Hepatocyte (in vitro differentiated cells): ENCODE measurements at regions not wholly inside any gene's neighbourhood (a gene's known extent, or its start where the extent isn't known, plus 50 kb on each side); places are given as distances from the start of the nearest gene placed in this dataset.

ENCODE experiments used
- DNase-seq: peaks from one replicate; pipeline ENCODE4 v3.0.0-alpha.2; 2016; ENCODE audit warnings: low spot score
- H2AFZ ChIP-seq: fragments of 200-600 bp; sonication (generic); 2 replicates; pipeline ENCODE4 v1.6.0; 2016; ENCODE audit warnings: antibody characterized with exemption, mild to moderate bottlenecking
- H3K27ac ChIP-seq: fragments of 200-600 bp; sonication (generic); 2 replicates; pipeline ENCODE4 v1.5.1; 2016; ENCODE audit warnings: mild to moderate bottlenecking
- H3K27me3 ChIP-seq: fragments of 200-600 bp; sonication (generic); 2 replicates; pipeline ENCODE4 v1.6.1; 2016
- H3K36me3 ChIP-seq: fragments of 200-600 bp; sonication (generic); replicated peaks from 2 replicates; pipeline ENCODE4 v1.5.1; 2016; ENCODE audit warnings: low read depth; ENCODE audit not compliant: insufficient read depth
- H3K4me1 ChIP-seq: fragments of 200-600 bp; sonication (generic); 2 replicates; pipeline ENCODE4 v1.5.1; 2016; ENCODE audit warnings: mild to moderate bottlenecking, moderate library complexity; ENCODE audit not compliant: insufficient read depth
- H3K4me2 ChIP-seq: fragments of 200-600 bp; sonication (generic); 2 replicates; pipeline ENCODE4 v1.6.0; 2016
- H3K4me3 ChIP-seq: fragments of 200-600 bp; sonication (generic); 2 replicates; pipeline ENCODE4 v1.5.1; 2016; ENCODE audit warnings: mild to moderate bottlenecking
- H3K79me2 ChIP-seq: fragments of 200-600 bp; sonication (generic); 2 replicates; pipeline ENCODE4 v1.6.0; 2017; ENCODE audit warnings: mild to moderate bottlenecking
- H3K9me2 ChIP-seq: fragments of 200-600 bp; sonication (generic); replicated peaks from 2 replicates; pipeline ENCODE4 v1.6.0; 2017; ENCODE audit warnings: mild to moderate bottlenecking; ENCODE audit not compliant: insufficient read depth
- H3K9me3 ChIP-seq: fragments of 200-600 bp; sonication (generic); 2 replicates; pipeline ENCODE4 v1.5.1; 2016; ENCODE audit warnings: low read depth, mild to moderate bottlenecking
- H4K20me1 ChIP-seq: fragments of 200-600 bp; sonication (generic); 2 replicates; pipeline ENCODE4 v1.6.0; 2016; ENCODE audit warnings: mild to moderate bottlenecking; ENCODE audit not compliant: insufficient read depth, poor library complexity, severe bottlenecking
- EZH2 ChIP-seq: fragments of 200-600 bp; sonication (generic); IDR thresholded peaks from 2 replicates; pipeline ENCODE4 v1.6.1; 2016; ENCODE audit warnings: antibody characterized with exemption, mild to moderate bottlenecking, borderline replicate concordance
- EZH2phosphoT487 ChIP-seq: fragments of 200-600 bp; sonication (generic); IDR thresholded peaks from one replicate; pipeline ENCODE4 v1.6.1; 2018; ENCODE audit warnings: antibody characterized with exemption, mild to moderate bottlenecking, low read depth, moderate library complexity; ENCODE audit not compliant: unreplicated experiment, severe bottlenecking
- WGBS: methylation state at CpG from one replicate; pipeline ENCODE4 v1.1.6; 2016; ENCODE audit warnings: low lambda C conversion rate; ENCODE audit errors: missing lambda C conversion rate; 5-methylcytosine and 5-hydroxymethylcytosine counted together
- TF ChIP-seq, protein P1 (sequence below): fragments of 200-600 bp; sonication (generic); IDR thresholded peaks from 2 replicates; pipeline ENCODE4 v1.5.1; 2016; ENCODE audit warnings: antibody characterized with exemption, mild to moderate bottlenecking; ENCODE audit not compliant: poor library complexity

DNA sequence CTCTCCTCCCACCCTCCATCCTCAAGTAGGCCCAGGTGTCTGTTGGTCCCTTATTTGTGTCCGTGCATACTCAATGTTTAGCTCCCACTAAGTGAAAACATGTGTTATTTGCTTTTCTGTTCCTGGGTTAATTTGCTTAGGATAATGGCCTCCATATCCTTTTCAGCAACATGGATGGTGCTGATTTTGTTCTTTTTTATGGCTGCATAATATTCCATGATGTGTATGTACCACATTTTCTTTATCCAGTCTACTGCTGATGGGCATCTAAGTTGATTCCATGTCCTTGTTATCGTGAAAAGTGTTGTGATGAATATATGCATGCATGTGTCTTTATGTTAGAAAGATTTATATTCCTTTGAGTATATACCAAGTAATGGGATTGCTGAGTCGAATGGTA lies 314.9 kb upstream of the IRAK1BP1 start:
- H3K9me2 ChIP-seq, result no peaks in the 10 kb centered on the region
- H3K27ac ChIP-seq, result no peak overlapping the region
- H3K36me3 ChIP-seq, result no peaks in the 10 kb centered on the region
- TF ChIP-seq EZH2 (no peak), EZH2phosphoT487 (no peak)
- TF ChIP-seq, protein P1, sequence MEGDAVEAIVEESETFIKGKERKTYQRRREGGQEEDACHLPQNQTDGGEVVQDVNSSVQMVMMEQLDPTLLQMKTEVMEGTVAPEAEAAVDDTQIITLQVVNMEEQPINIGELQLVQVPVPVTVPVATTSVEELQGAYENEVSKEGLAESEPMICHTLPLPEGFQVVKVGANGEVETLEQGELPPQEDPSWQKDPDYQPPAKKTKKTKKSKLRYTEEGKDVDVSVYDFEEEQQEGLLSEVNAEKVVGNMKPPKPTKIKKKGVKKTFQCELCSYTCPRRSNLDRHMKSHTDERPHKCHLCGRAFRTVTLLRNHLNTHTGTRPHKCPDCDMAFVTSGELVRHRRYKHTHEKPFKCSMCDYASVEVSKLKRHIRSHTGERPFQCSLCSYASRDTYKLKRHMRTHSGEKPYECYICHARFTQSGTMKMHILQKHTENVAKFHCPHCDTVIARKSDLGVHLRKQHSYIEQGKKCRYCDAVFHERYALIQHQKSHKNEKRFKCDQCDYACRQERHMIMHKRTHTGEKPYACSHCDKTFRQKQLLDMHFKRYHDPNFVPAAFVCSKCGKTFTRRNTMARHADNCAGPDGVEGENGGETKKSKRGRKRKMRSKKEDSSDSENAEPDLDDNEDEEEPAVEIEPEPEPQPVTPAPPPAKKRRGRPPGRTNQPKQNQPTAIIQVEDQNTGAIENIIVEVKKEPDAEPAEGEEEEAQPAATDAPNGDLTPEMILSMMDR, result no peak
- DNase-seq, result no peak
- H3K4me2 ChIP-seq, result no peak overlapping the region
- no peak overlapping the region for H3K4me3 ChIP-seq
- H3K27me3 ChIP-seq, result no peaks in the 10 kb centered on the region
- no peaks in the 10 kb centered on the region for H3K4me1 ChIP-seq
- no peaks in the 10 kb centered on the region for H3K79me2 ChIP-seq
- H3K9me3 ChIP-seq, result no peaks in the 10 kb centered on the region
- WGBS, result 88% methylated on average over 3 of the region's 3 CpGs
- H4K20me1 ChIP-seq, result no peaks in the 10 kb centered on the region
- no peak overlapping the region for H2AFZ ChIP-seq

DNA sequence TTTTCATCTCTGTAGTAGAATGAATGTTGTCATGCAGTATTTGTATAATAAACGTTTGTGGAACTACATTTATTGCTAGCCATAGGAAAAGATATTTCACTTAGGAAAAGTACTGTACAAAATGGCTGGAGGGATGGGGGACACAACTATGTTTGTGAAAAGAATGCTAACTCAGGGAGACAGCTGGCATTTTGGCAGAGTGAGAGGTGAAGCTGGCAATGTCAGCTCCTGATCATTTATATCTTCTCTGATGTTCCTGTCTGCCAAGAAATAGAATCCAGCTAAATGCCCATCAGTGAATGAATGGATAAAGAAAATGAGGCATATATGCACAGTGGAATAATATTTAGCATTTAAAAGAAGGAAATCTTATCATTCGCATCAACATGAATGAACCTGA lies 313.0 kb upstream of the IRAK1BP1 start:
- no peak for DNase-seq

GRCh38 chr6:78559056-78559455 lies 308.3 kb upstream of the IRAK1BP1 start:
- Histone ChIP-seq H3K27me3 (no peaks in the 10 kb centered on the region), H3K79me2 (no peaks in the 10 kb centered on the region), H3K4me2 (no peak overlapping the region), H3K4me1 (no peaks in the 10 kb centered on the region), H3K4me3 (no peak overlapping the region), H4K20me1 (no peaks in the 10 kb centered on the region), H3K9me3 (no peaks in the 10 kb centered on the region), H3K9me2 (no peaks in the 10 kb centered on the region), H3K27ac (no peak overlapping the region), H2AFZ (no peak overlapping the region), H3K36me3 (no peaks in the 10 kb centered on the region)
- DNase-seq, result no peak
- TF ChIP-seq EZH2 (no peak), EZH2phosphoT487 (no peak)
- TF ChIP-seq, protein P1, result no peak
- WGBS, result 91% methylated on average over 3 of the region's 3 CpGs

More for the DNA sequence above, 313.0 kb upstream of the IRAK1BP1 start:
- TF ChIP-seq, protein P1, result no peak
- TF ChIP-seq EZH2phosphoT487 (no peak), EZH2 (no peak)
- Histone ChIP-seq H3K36me3 (no peaks in the 10 kb centered on the region), H3K27ac (no peak overlapping the region), H3K4me2 (no peak overlapping the region), H3K4me1 (no peaks in the 10 kb centered on the region), H4K20me1 (no peaks in the 10 kb centered on the region), H3K9me2 (no peaks in the 10 kb centered on the region), H3K9me3 (no peaks in the 10 kb centered on the region), H2AFZ (no peak overlapping the region), H3K27me3 (no peaks in the 10 kb centered on the region), H3K79me2 (no peaks in the 10 kb centered on the region), H3K4me3 (no peak overlapping the region)
- 88% methylated on average over 2 of the region's 2 CpGs for WGBS

- Histone ChIP-seq H4K20me1 (no peaks in the 10 kb centered on the region), H3K4me1 (no peaks in the 10 kb centered on the region), H3K4me2 (no peak overlapping the region), H3K9me2 (no peaks in the 10 kb centered on the region), H3K27me3 (no peaks in the 10 kb centered on the region), H2AFZ (no peak overlapping the region), H3K4me3 (no peak overlapping the region), H3K9me3 (no peaks in the 10 kb centered on the region), H3K79me2 (no peaks in the 10 kb centered on the region), H3K36me3 (no peaks in the 10 kb centered on the region), H3K27ac (no peak overlapping the region)
- DNase-seq, result no peak
- no peak for TF ChIP-seq EZH2
- TF ChIP-seq, protein P1, result no peak
- TF ChIP-seq EZH2phosphoT487, result no peak
Measured at GRCh38 chr6:78561015-78561414, 306.3 kb upstream of the IRAK1BP1 start.
